OCI-LY3 (cell line): ENCODE measurements at regions not wholly inside any gene's neighbourhood (a gene's known extent, or its start where the extent isn't known, plus 50 kb on each side); places are given as distances from the start of the nearest gene placed in this dataset.
"Not testable (repeated sequence)": the region's sequence is repeated elsewhere in the genome, so short reads cannot be mapped to it uniquely, and the experiment has no call there.

ENCODE experiments used
- CTCF ChIP-seq: fragments of 200-600, 300-600 bp; sonication (generic); IDR thresholded peaks from 2 replicates; pipeline ENCODE4 v1.5.1; 2014; ENCODE audit warnings: antibody characterized with exemption, low read length, low read depth
- EZH2phosphoT487 ChIP-seq: fragments of 200-600 bp; shearing (Covaris generic); IDR thresholded peaks from 2 replicates; pipeline ENCODE4 v1.6.1; 2018; ENCODE audit warnings: antibody characterized with exemption, mixed run types, low read depth

- not testable (repeated sequence) for TF ChIP-seq CTCF, EZH2phosphoT487
Measured at GRCh38 chr11:57062957-57063356, 74.2 kb downstream of the OR5AK2 start.
